Neural cell (in vitro differentiated cells): ENCODE measurements at regions not wholly inside any gene's neighbourhood (a gene's known extent, or its start where the extent isn't known, plus 50 kb on each side); places are given as distances from the start of the nearest gene placed in this dataset.

Experiments used
- H2AFZ ChIP-seq: fragments of 200-600, 300-800 bp; sonication (generic), shearing (Covaris generic); 2 replicates; pipeline ENCODE4 v1.6.0; 2014; ENCODE audit warnings: low read depth, mild to moderate bottlenecking, antibody characterized with exemption, low read length, moderate library complexity
- H3F3A ChIP-seq: fragments of 200-600 bp; shearing (Covaris generic); 2 replicates; pipeline ENCODE4 v1.6.1; 2016; ENCODE audit warnings: mild to moderate bottlenecking, moderate library complexity, mixed read lengths, antibody characterized with exemption, low read length; ENCODE audit not compliant: insufficient read depth, poor library complexity, severe bottlenecking
- H3K27ac ChIP-seq: fragments of 200-600, 300-800 bp; sonication (generic), shearing (Covaris generic); 2 replicates; pipeline ENCODE4 v1.5.1; 2014; ENCODE audit warnings: mild to moderate bottlenecking, low read length, moderate library complexity
- H3K27me3 ChIP-seq: fragments of 300-800, 200-600 bp; sonication (generic), shearing (Covaris generic); 2 replicates; pipeline ENCODE4 v1.6.0; 2014; ENCODE audit warnings: mild to moderate bottlenecking, low read depth, low read length, moderate library complexity; ENCODE audit not compliant: insufficient read depth
- H3K36me3 ChIP-seq: fragments of 300-800, 200-600 bp; sonication (generic), shearing (Covaris generic); 2 replicates; pipeline ENCODE4 v1.5.1; 2014; ENCODE audit warnings: mild to moderate bottlenecking, antibody characterized with exemption, low read length, moderate library complexity; ENCODE audit not compliant: insufficient read depth
- H3K4me2 ChIP-seq: fragments of 300-800, 200-600 bp; sonication (generic), shearing (Covaris generic); 2 replicates; pipeline ENCODE4 v1.6.0; 2014; ENCODE audit warnings: mild to moderate bottlenecking, low read length
- H3K4me3 ChIP-seq: fragments of 300-800, 200-600 bp; sonication (generic), shearing (Covaris generic); 2 replicates; pipeline ENCODE4 v1.5.1; 2014; ENCODE audit warnings: mild to moderate bottlenecking, low read length, moderate library complexity
- H3K79me2 ChIP-seq: fragments of 200-600 bp; shearing (Covaris generic); replicated peaks from 2 replicates; pipeline ENCODE4 v1.6.0; 2014; ENCODE audit warnings: mild to moderate bottlenecking, low read length, moderate library complexity; ENCODE audit not compliant: insufficient read depth
- H3K9ac ChIP-seq: fragments of 300-800, 200-600 bp; sonication (generic), shearing (Covaris generic); 2 replicates; pipeline ENCODE4 v1.6.1; 2016; ENCODE audit warnings: mild to moderate bottlenecking, low read length, mixed read lengths
- H3K9me2 ChIP-seq: fragments of 200-600 bp; shearing (Covaris generic); 2 replicates; pipeline ENCODE4 v1.6.1; 2016; ENCODE audit warnings: mild to moderate bottlenecking, low read length, mixed read lengths; ENCODE audit not compliant: insufficient read depth
- H3K9me3 ChIP-seq: fragments of 200-600, 300-800 bp; sonication (generic), shearing (Covaris generic); 2 replicates; pipeline ENCODE4 v1.6.1; 2016; ENCODE audit warnings: mild to moderate bottlenecking, mixed run types, low read length, moderate library complexity, mixed read lengths
- H4K20me1 ChIP-seq: fragments of 200-600 bp; shearing (Covaris generic); 2 replicates; pipeline ENCODE4 v1.6.1; 2016; ENCODE audit warnings: mild to moderate bottlenecking, mixed run types; ENCODE audit not compliant: insufficient read depth
- EP300 ChIP-seq: fragments of 450-650 bp; conservative IDR thresholded peaks from 2 replicates; pipeline ENCODE4 v1.6.1; 2014; ENCODE audit warnings: antibody characterized with exemption, mild to moderate bottlenecking, moderate library complexity; ENCODE audit not compliant: poor library complexity, severe bottlenecking
- EZH2 ChIP-seq: fragments of 200-600, 300-800 bp; shearing (Covaris generic), sonication (generic); IDR thresholded peaks from 2 replicates; pipeline ENCODE4 v1.6.1; 2014; ENCODE audit warnings: antibody characterized with exemption, low read length, borderline replicate concordance, mild to moderate bottlenecking; ENCODE audit not compliant: insufficient read depth, poor library complexity, severe bottlenecking
- MXI1 ChIP-seq: fragments of 450-650 bp; conservative IDR thresholded peaks from 2 replicates; pipeline ENCODE4 v1.6.1; 2014; ENCODE audit warnings: antibody characterized with exemption, mild to moderate bottlenecking; ENCODE audit not compliant: poor library complexity, severe bottlenecking
- POLR2AphosphoS5 ChIP-seq: IDR thresholded peaks from 2 replicates; pipeline ENCODE4 v1.6.1; 2012
- RAD21 ChIP-seq: fragments of 450-650 bp; conservative IDR thresholded peaks from 2 replicates; pipeline ENCODE4 v1.6.1; 2014; ENCODE audit warnings: antibody characterized with exemption, mild to moderate bottlenecking, moderate library complexity
- SMC3 ChIP-seq: fragments of 450-650 bp; conservative IDR thresholded peaks from 2 replicates; pipeline ENCODE4 v1.6.1; 2014; ENCODE audit warnings: antibody characterized with exemption, mild to moderate bottlenecking, moderate library complexity; ENCODE audit not compliant: poor library complexity
- TAF1 ChIP-seq: IDR thresholded peaks from 2 replicates; pipeline ENCODE4 v1.6.1; 2012; ENCODE audit warnings: low read depth
- TF ChIP-seq, protein P1 (sequence below): fragments of 450-650 bp; IDR thresholded peaks from 2 replicates; pipeline ENCODE4 v1.5.1; 2014; ENCODE audit warnings: antibody characterized with exemption, mild to moderate bottlenecking, moderate library complexity; ENCODE audit not compliant: poor library complexity, severe bottlenecking
- TF ChIP-seq, protein P2 (sequence below): IDR thresholded peaks from 2 replicates; pipeline ENCODE4 v1.6.1; 2012; ENCODE audit warnings: borderline replicate concordance

DNA sequence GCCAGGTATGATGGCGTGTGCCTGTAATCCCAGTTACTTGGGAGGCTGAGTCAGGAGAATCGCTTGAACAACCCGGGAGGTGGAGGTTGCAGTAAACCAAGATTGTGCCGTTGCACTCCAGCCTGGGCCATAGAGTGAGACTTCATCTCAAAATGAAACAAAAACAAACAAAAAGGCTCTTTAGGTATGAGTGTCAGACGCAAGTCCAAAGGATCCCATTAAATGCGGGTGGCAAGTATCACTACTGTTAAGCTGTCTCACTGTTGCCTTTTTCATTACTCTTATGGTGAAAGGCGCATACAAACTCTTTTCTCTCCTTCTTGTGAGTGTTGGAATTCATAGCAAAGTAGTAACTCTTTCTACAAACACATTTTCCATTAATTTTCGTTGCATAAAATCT lies 688.5 kb upstream of the CHD1 start:
- no peak overlapping the region for H3K9ac ChIP-seq
- H3F3A ChIP-seq, result no peaks in the 10 kb centered on the region
- H2AFZ ChIP-seq, result no peak overlapping the region
- H3K4me2 ChIP-seq, result no peak overlapping the region
- no peaks in the 10 kb centered on the region for H3K36me3 ChIP-seq
- no peaks in the 10 kb centered on the region for H3K27me3 ChIP-seq
- no peaks in the 10 kb centered on the region for H3K79me2 ChIP-seq
- TF ChIP-seq TAF1 (no peak), RAD21 (no peak), MXI1 (no peak), EP300 (no peak), SMC3 (no peak), EZH2 (no peak), POLR2AphosphoS5 (no peak)
- TF ChIP-seq, protein P1, sequence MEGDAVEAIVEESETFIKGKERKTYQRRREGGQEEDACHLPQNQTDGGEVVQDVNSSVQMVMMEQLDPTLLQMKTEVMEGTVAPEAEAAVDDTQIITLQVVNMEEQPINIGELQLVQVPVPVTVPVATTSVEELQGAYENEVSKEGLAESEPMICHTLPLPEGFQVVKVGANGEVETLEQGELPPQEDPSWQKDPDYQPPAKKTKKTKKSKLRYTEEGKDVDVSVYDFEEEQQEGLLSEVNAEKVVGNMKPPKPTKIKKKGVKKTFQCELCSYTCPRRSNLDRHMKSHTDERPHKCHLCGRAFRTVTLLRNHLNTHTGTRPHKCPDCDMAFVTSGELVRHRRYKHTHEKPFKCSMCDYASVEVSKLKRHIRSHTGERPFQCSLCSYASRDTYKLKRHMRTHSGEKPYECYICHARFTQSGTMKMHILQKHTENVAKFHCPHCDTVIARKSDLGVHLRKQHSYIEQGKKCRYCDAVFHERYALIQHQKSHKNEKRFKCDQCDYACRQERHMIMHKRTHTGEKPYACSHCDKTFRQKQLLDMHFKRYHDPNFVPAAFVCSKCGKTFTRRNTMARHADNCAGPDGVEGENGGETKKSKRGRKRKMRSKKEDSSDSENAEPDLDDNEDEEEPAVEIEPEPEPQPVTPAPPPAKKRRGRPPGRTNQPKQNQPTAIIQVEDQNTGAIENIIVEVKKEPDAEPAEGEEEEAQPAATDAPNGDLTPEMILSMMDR, result no peak
- TF ChIP-seq, protein P2, sequence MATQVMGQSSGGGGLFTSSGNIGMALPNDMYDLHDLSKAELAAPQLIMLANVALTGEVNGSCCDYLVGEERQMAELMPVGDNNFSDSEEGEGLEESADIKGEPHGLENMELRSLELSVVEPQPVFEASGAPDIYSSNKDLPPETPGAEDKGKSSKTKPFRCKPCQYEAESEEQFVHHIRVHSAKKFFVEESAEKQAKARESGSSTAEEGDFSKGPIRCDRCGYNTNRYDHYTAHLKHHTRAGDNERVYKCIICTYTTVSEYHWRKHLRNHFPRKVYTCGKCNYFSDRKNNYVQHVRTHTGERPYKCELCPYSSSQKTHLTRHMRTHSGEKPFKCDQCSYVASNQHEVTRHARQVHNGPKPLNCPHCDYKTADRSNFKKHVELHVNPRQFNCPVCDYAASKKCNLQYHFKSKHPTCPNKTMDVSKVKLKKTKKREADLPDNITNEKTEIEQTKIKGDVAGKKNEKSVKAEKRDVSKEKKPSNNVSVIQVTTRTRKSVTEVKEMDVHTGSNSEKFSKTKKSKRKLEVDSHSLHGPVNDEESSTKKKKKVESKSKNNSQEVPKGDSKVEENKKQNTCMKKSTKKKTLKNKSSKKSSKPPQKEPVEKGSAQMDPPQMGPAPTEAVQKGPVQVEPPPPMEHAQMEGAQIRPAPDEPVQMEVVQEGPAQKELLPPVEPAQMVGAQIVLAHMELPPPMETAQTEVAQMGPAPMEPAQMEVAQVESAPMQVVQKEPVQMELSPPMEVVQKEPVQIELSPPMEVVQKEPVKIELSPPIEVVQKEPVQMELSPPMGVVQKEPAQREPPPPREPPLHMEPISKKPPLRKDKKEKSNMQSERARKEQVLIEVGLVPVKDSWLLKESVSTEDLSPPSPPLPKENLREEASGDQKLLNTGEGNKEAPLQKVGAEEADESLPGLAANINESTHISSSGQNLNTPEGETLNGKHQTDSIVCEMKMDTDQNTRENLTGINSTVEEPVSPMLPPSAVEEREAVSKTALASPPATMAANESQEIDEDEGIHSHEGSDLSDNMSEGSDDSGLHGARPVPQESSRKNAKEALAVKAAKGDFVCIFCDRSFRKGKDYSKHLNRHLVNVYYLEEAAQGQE, result no peak
- no peaks in the 10 kb centered on the region for H3K9me3 ChIP-seq
- H3K4me3 ChIP-seq, result no peak overlapping the region
- H3K27ac ChIP-seq, result no peak overlapping the region
- no peaks in the 10 kb centered on the region for H4K20me1 ChIP-seq
- H3K9me2 ChIP-seq, result no peaks in the 10 kb centered on the region

DNA sequence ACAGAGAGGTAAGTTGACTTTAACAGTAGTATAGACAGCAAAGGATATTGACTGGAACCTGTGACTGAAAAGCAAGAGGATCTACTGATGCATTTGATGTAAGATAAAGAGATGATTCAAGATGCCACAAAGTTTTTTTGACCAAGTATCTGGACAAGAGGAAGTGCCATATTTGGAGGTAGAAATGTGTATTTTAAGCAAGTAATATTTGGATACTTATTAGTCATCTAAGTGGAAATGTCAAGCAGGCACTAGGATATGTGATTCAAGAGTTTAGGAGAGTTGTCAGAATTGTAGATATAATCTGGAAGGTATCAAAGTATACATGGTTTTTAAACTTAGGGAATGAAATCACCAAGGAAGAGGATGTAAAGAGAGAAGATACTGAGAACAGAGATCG lies 686.1 kb upstream of the CHD1 start:
- H4K20me1 ChIP-seq, result no peaks in the 10 kb centered on the region
- H3F3A ChIP-seq, result no peaks in the 10 kb centered on the region
- H3K4me2 ChIP-seq, result no peak overlapping the region
- no peaks in the 10 kb centered on the region for H3K9me3 ChIP-seq
- TF ChIP-seq TAF1 (no peak), RAD21 (no peak), SMC3 (no peak), POLR2AphosphoS5 (no peak), MXI1 (no peak), EP300 (no peak), EZH2 (no peak)
- TF ChIP-seq, protein P2, result no peak
- TF ChIP-seq, protein P1, result no peak
- H3K36me3 ChIP-seq, result no peaks in the 10 kb centered on the region
- H3K9ac ChIP-seq, result no peak overlapping the region
- no peaks in the 10 kb centered on the region for H3K79me2 ChIP-seq
- no peak overlapping the region for H2AFZ ChIP-seq
- H3K4me3 ChIP-seq, result no peak overlapping the region
- H3K27ac ChIP-seq, result no peak overlapping the region
- no peaks in the 10 kb centered on the region for H3K27me3 ChIP-seq
- no peaks in the 10 kb centered on the region for H3K9me2 ChIP-seq
